Right atrium auricular region (tissue), 2 donors: ENCODE measurements at regions not wholly inside any gene's neighbourhood (a gene's known extent, or its start where the extent isn't known, plus 50 kb on each side); places are given as distances from the start of the nearest gene placed in this dataset.

Experiments used
- DNase-seq: peaks from one replicate; pipeline ENCODE4 v3.0.0-alpha.2; 2019; ENCODE audit warnings: low spot score
- H3K27ac ChIP-seq, 2 donors: fragments of 200-600 bp; sonication (generic); 1 replicate in 1 of 2; 2 replicates in 1 of 2; pipeline ENCODE4 v1.5.1; 2016 to 2019
- H3K27me3 ChIP-seq, 2 donors: fragments of 200-600 bp; sonication (generic); one replicate each; pipeline versions ENCODE4 v1.5.1 to v1.6.0; 2017 to 2019
- H3K36me3 ChIP-seq: fragments of 200-600 bp; sonication (generic); one replicate; pipeline ENCODE4 v1.5.1; 2016
- H3K4me1 ChIP-seq, 2 donors: fragments of 200-600 bp; sonication (generic); one replicate each; pipeline versions ENCODE4 v1.5.1 to v1.6.0; 2017 to 2019
- H3K4me3 ChIP-seq, 2 donors: fragments of 200-600 bp; sonication (generic); 1 replicate in 1 of 2; 2 replicates in 1 of 2; pipeline ENCODE4 v1.5.1; 2017 to 2019; ENCODE audit warnings: mild to moderate bottlenecking in 1 of 2, moderate library complexity in 1 of 2
- H3K9me3 ChIP-seq, 2 donors: fragments of 200-600 bp; sonication (generic); one replicate each; pipeline ENCODE4 v1.5.1; 2019
- CTCF ChIP-seq, 2 donors: fragments of 200-600 bp; sonication (generic); IDR thresholded peaks; one replicate each; pipeline ENCODE4 v1.5.1; 2019; ENCODE audit warnings: antibody characterized with exemption in 2 of 2

- no peak for DNase-seq
- H3K4me3 ChIP-seq, result no peak overlapping the region
- no peaks in the 10 kb centered on the region for H3K36me3 ChIP-seq
- no peak overlapping the region for H3K27ac ChIP-seq
- peaks cover 0 to 12% of the 10 kb centered on the region in 2 donors for H3K4me1 ChIP-seq
- no peaks in the 10 kb centered on the region for H3K9me3 ChIP-seq
- TF ChIP-seq CTCF (IDR thresholded peaks at IDR 0.05), result no peak
- no peaks in the 10 kb centered on the region for H3K27me3 ChIP-seq
Observed at GRCh38 chr7:374706-375311, 84.8 kb downstream of the FOXL3 start.

GRCh38 chr7:375321-375831 lies 85.4 kb downstream of the FOXL3 start:
- Histone ChIP-seq H3K4me3 (no peak overlapping the region), H3K4me1 (peaks cover 0 to 16% of the 10 kb centered on the region in 2 donors), H3K27me3 (no peaks in the 10 kb centered on the region), H3K9me3 (no peaks in the 10 kb centered on the region), H3K36me3 (no peaks in the 10 kb centered on the region), H3K27ac (no peak overlapping the region)
- no peak for DNase-seq
- no peak for TF ChIP-seq CTCF (IDR thresholded peaks at IDR 0.05)

GRCh38 chr7:375901-376305 lies 85.9 kb downstream of the FOXL3 start:
- H3K4me3 ChIP-seq, result no peak overlapping the region
- H3K27me3 ChIP-seq, result no peaks in the 10 kb centered on the region
- no peaks in the 10 kb centered on the region for H3K9me3 ChIP-seq
- H3K27ac ChIP-seq, result no peak overlapping the region
- TF ChIP-seq CTCF (IDR thresholded peaks at IDR 0.05), result no peak
- H3K4me1 ChIP-seq, result peaks cover 0 to 16% of the 10 kb centered on the region in 2 donors
- H3K36me3 ChIP-seq, result no peaks in the 10 kb centered on the region
- no peak for DNase-seq

GRCh38 chr7:376306-377079 lies 86.5 kb downstream of the FOXL3 start:
- peaks cover 0 to 17% of the 10 kb centered on the region in 2 donors for H3K4me1 ChIP-seq
- no peak overlapping the region for H3K4me3 ChIP-seq
- no peak for DNase-seq
- no peaks in the 10 kb centered on the region for H3K36me3 ChIP-seq
- no peaks in the 10 kb centered on the region for H3K9me3 ChIP-seq
- no peak overlapping the region for H3K27ac ChIP-seq
- H3K27me3 ChIP-seq, result no peaks in the 10 kb centered on the region
- TF ChIP-seq CTCF (IDR thresholded peaks at IDR 0.05), result no peak

GRCh38 chr7:377080-378040 lies 87.4 kb downstream of the FOXL3 start:
- no peak for TF ChIP-seq CTCF (IDR thresholded peaks at IDR 0.05)
- DNase-seq, result no peak
- Histone ChIP-seq H3K9me3 (no peaks in the 10 kb centered on the region), H3K4me1 (peaks cover 0 to 20% of the 10 kb centered on the region in 2 donors), H3K36me3 (no peaks in the 10 kb centered on the region), H3K27me3 (no peaks in the 10 kb centered on the region), H3K4me3 (no peak overlapping the region), H3K27ac (no peak overlapping the region)
